ENCODE measurements at regions not wholly inside any gene's neighbourhood (a gene's known extent, or its start where the extent isn't known, plus 50 kb on each side); places are given as distances from the start of the nearest gene placed in this dataset.

- TF ChIP-seq RCOR1 (IDR thresholded peaks at IDR 0.05; ENCODE audit: borderline replicate concordance in 1 of 2, low read depth in 2 of 2, low read length in 2 of 2) (no peak), ZNF253 (CRISPR knock-in tag; conservative IDR thresholded peaks at IDR 0.05) (no peak), HOMEZ (CRISPR knock-in tag; IDR thresholded peaks at IDR 0.05) (no peak), NBN (IDR thresholded peaks at IDR 0.05; ENCODE audit: low read depth) (no peak), ZNF354B (CRISPR knock-in tag; IDR thresholded peaks at IDR 0.05) (no peak), JUNB (CRISPR knock-in tag; conservative IDR thresholded peaks at IDR 0.05) (no peak), RFX1 (IDR thresholded peaks at IDR 0.05) (no peak), SPI1 (IDR thresholded peaks at IDR 0.05; ENCODE audit: borderline replicate concordance, low read depth, low read length) (no peak), SRSF3 (IDR thresholded peaks at IDR 0.05; ENCODE audit: insufficient read depth, low read length) (no peak), DEAF1 (CRISPR knock-in tag; IDR thresholded peaks at IDR 0.05) (no peak), E2F8 (IDR thresholded peaks at IDR 0.05; ENCODE audit: low read depth, partially characterized antibody) (no peak), MEIS2 (IDR thresholded peaks at IDR 0.05; ENCODE audit: partially characterized antibody) (no peak), SP2 (IDR thresholded peaks at IDR 0.05; ENCODE audit: extremely low read depth, low read depth, low read length, poor library complexity, severe bottlenecking) (no peak), ZNF507 (tag; conservative IDR thresholded peaks at IDR 0.05) (no peak), PHB (CRISPR knock-in tag; IDR thresholded peaks at IDR 0.05) (no peak), FOXO4 (CRISPR knock-in tag; IDR thresholded peaks at IDR 0.05) (no peak)
- Histone ChIP-seq H3K9ac (ENCODE audit: insufficient read depth in 1 of 2, low read depth in 2 of 2, low read length in 2 of 2) (no peak overlapping the region), H3K9me1 (ENCODE audit: control insufficient read depth, insufficient read depth, low read length) (no peaks in the 10 kb centered on the region), H3K4me2 (ENCODE audit: insufficient read depth, low read length) (no peak overlapping the region), H3K79me2 (ENCODE audit: control insufficient read depth, insufficient read depth, low read length) (no peaks in the 10 kb centered on the region), H3K36me3 (ENCODE audit: control insufficient read depth, insufficient read depth, low read length) (no peaks in the 10 kb centered on the region), H3K9me3 (replicated peaks; ENCODE audit: control insufficient read depth, insufficient read depth, low read depth, low read length) (no peaks in the 10 kb centered on the region; the same call in 1 of the 2 replicates), H3K4me1 (replicated peaks in 1 of 2; ENCODE audit: control insufficient read depth in 2 of 2, insufficient read depth in 2 of 2, low read length in 2 of 2) (no peaks in the 10 kb centered on the region; a peak in 1 of 5 replicates), H3K4me3 (no peak overlapping the region), H4K20me1 (replicated peaks; ENCODE audit: control insufficient read depth, insufficient read depth, low read length) (no peaks in the 10 kb centered on the region), H3K27ac (ENCODE audit: extremely low read depth, low read depth, low read length) (no peak overlapping the region), H2AFZ (ENCODE audit: low read depth, low read length) (no peak overlapping the region), H3K27me3 (ENCODE audit: control insufficient read depth in 2 of 2, insufficient read depth in 2 of 2, low read length in 2 of 2) (no peaks in the 10 kb centered on the region)
- in situ Hi-C loops (cut with MboI) (no loop called here), intact Hi-C loops (cut with micrococcal nuclease) (loop anchor here (10.0 kb wide), 1 partner anchor 235 kb away; the partner anchor contains the start of gene CD24)
- DNase-seq (ENCODE audit: extremely low read depth in 1 of 4, low spot score in 3 of 4) (no peak), FAIRE-seq (no peak), ATAC-seq (no peak)
- ChIA-PET CTCF (ENCODE audit: low intra/inter-chr PET ratio) (no interaction called here), POLR2A (no interaction called here)
- no TSS peak for BruUV-seq (replicated peaks)
- WGBS (ENCODE audit: insufficient coverage, low coverage, missing lambda C conversion rate), result 31% methylated on average over 5 of the region's 5 CpGs
These were observed 110.0 kb downstream of the QRSL1 start for GRCh38 chr6:106739387-106739786.

Data from K562 (cell line).